OCI-LY7 (cell line): ENCODE measurements at regions not wholly inside any gene's neighbourhood (a gene's known extent, or its start where the extent isn't known, plus 50 kb on each side); places are given as distances from the start of the nearest gene placed in this dataset.

Source experiments
- EZH2phosphoT487 ChIP-seq: fragments of 200-600 bp; sonication (generic); IDR thresholded peaks from 2 replicates; pipeline ENCODE4 v1.6.1; 2018; ENCODE audit warnings: low read depth, borderline replicate concordance, mild to moderate bottlenecking, mixed run types, antibody characterized with exemption, low read length, moderate library complexity, mixed read lengths
- TF ChIP-seq, protein P1 (sequence below): fragments of 200-600 bp; sonication (generic); conservative IDR thresholded peaks from 2 replicates; pipeline ENCODE4 v1.5.1; 2014; ENCODE audit warnings: mild to moderate bottlenecking, antibody characterized with exemption, low read length, moderate library complexity, mixed read lengths

DNA sequence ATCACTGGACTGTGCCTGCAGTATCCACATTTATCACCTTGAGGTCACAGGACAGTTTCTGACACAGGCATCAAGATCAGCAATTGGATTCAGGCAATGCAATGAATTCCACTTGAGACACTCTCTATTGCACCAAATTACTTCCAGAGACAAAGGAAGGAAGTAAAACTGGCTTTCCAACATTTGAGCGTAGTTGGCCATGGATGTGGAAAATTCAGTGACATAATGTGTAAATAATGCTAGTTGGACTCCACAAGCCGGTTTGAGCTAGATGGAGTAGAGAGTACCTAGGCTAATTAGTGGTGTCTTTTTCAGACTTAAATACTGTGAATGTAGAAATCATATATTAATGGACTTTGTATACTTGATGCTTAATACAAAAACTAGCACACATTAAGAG, 168.3 kb upstream of the SYT1 start:
- TF ChIP-seq, protein P1, sequence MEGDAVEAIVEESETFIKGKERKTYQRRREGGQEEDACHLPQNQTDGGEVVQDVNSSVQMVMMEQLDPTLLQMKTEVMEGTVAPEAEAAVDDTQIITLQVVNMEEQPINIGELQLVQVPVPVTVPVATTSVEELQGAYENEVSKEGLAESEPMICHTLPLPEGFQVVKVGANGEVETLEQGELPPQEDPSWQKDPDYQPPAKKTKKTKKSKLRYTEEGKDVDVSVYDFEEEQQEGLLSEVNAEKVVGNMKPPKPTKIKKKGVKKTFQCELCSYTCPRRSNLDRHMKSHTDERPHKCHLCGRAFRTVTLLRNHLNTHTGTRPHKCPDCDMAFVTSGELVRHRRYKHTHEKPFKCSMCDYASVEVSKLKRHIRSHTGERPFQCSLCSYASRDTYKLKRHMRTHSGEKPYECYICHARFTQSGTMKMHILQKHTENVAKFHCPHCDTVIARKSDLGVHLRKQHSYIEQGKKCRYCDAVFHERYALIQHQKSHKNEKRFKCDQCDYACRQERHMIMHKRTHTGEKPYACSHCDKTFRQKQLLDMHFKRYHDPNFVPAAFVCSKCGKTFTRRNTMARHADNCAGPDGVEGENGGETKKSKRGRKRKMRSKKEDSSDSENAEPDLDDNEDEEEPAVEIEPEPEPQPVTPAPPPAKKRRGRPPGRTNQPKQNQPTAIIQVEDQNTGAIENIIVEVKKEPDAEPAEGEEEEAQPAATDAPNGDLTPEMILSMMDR = no peak
- no peak for TF ChIP-seq EZH2phosphoT487
